RWPE2 (cell line): ENCODE measurements at regions not wholly inside any gene's neighbourhood (a gene's known extent, or its start where the extent isn't known, plus 50 kb on each side); places are given as distances from the start of the nearest gene placed in this dataset.

Experiments used
- ATAC-seq: fragments of 200-7000 bp; cut with Tn5 transposase; 3 replicates; pipeline ENCODE4 v1.9.1; 2021; ENCODE audit warnings: low read depth
- DNase-seq: peaks from one replicate; pipeline ENCODE4 v3.0.0-alpha.2; 2020; ENCODE audit warnings: low spot score
- H3K27ac ChIP-seq: fragments of 450-650 bp; 2 replicates; pipeline ENCODE4 v1.5.1; 2017; ENCODE audit warnings: mild to moderate bottlenecking; ENCODE audit not compliant: poor library complexity, severe bottlenecking
- H3K27me3 ChIP-seq: fragments of 250-450 bp; sonication (Bioruptor Pico); 2 replicates; pipeline ENCODE4 v1.5.1; 2021; ENCODE audit warnings: mild to moderate bottlenecking, moderate library complexity; ENCODE audit not compliant: insufficient read depth, poor library complexity, severe bottlenecking
- H3K36me3 ChIP-seq: fragments of 250-450 bp; sonication (Bioruptor Pico); 2 replicates; pipeline ENCODE4 v1.5.1; 2020; ENCODE audit warnings: low read depth, mild to moderate bottlenecking, moderate library complexity
- H3K4me1 ChIP-seq: fragments of 250-450 bp; sonication (Bioruptor Pico); 2 replicates; pipeline ENCODE4 v1.5.1; 2021; ENCODE audit warnings: mild to moderate bottlenecking, moderate library complexity; ENCODE audit not compliant: insufficient read depth, poor library complexity, severe bottlenecking
- H3K4me3 ChIP-seq: fragments of 250-450 bp; sonication (Bioruptor Pico); 2 replicates; pipeline ENCODE4 v1.5.1; 2021; ENCODE audit warnings: mild to moderate bottlenecking, moderate library complexity; ENCODE audit not compliant: severe bottlenecking
- H3K9me3 ChIP-seq: fragments of 250-450 bp; sonication (Bioruptor Pico); 2 replicates; pipeline ENCODE4 v1.5.1; 2021; ENCODE audit warnings: mild to moderate bottlenecking, moderate library complexity; ENCODE audit not compliant: severe bottlenecking
- CTCF ChIP-seq: fragments of 450-650 bp; IDR thresholded peaks from one replicate; pipeline ENCODE4 v1.5.1; 2017; ENCODE audit warnings: mild to moderate bottlenecking, moderate library complexity; ENCODE audit not compliant: poor library complexity, severe bottlenecking

- no peak for ATAC-seq
- TF ChIP-seq CTCF: no peak
Measured at GRCh38 chr4:8745005-8745790, 126.4 kb downstream of the HMX1 start.

GRCh38 chr4:8744083-8744805 is 127.4 kb downstream of the HMX1 start:
- ATAC-seq (no peak), DNase-seq (no peak)
- Histone ChIP-seq H3K36me3 (no peaks in the 10 kb centered on the region), H3K27ac (no peak overlapping the region), H3K4me3 (no peak overlapping the region), H3K9me3 (no peaks in the 10 kb centered on the region), H3K4me1 (no peaks in the 10 kb centered on the region), H3K27me3 (peaks cover 5% of the 10 kb centered on the region)
- TF ChIP-seq CTCF: no peak

More at GRCh38 chr4:8745005-8745790, 126.4 kb downstream of the HMX1 start:
- Histone ChIP-seq H3K4me1 (no peaks in the 10 kb centered on the region), H3K36me3 (no peaks in the 10 kb centered on the region), H3K4me3 (no peak overlapping the region), H3K27ac (no peak overlapping the region), H3K27me3 (peaks cover 5% of the 10 kb centered on the region), H3K9me3 (no peaks in the 10 kb centered on the region)
- DNase-seq: no peak

- ATAC-seq (no peak), DNase-seq (no peak)
- no peak for TF ChIP-seq CTCF
- H3K4me1 ChIP-seq: no peaks in the 10 kb centered on the region
- no peaks in the 10 kb centered on the region for H3K9me3 ChIP-seq
- H3K27me3 ChIP-seq: no peaks in the 10 kb centered on the region
- H3K4me3 ChIP-seq: no peak overlapping the region
- H3K27ac ChIP-seq: no peak overlapping the region
- H3K36me3 ChIP-seq: no peaks in the 10 kb centered on the region
Measured at GRCh38 chr4:8742546-8742945, 129.1 kb downstream of the HMX1 start.

GRCh38 chr4:8741513-8742226 is 130.0 kb downstream of the HMX1 start:
- no peak overlapping the region for H3K4me3 ChIP-seq
- no peaks in the 10 kb centered on the region for H3K36me3 ChIP-seq
- DNase-seq (no peak), ATAC-seq (no peak)
- no peaks in the 10 kb centered on the region for H3K27me3 ChIP-seq
- no peaks in the 10 kb centered on the region for H3K4me1 ChIP-seq
- H3K9me3 ChIP-seq: no peaks in the 10 kb centered on the region
- no peak for TF ChIP-seq CTCF
- H3K27ac ChIP-seq: no peak overlapping the region
